Ovary (tissue), 3 donors: ENCODE measurements at regions not wholly inside any gene's neighbourhood (a gene's known extent, or its start where the extent isn't known, plus 50 kb on each side); places are given as distances from the start of the nearest gene placed in this dataset.

Source experiments
- CTCF ChIP-seq, 3 donors: fragments of 450-650 bp in 2 of 3; fragments of 200-600 bp in 1 of 3; IDR thresholded peaks; one replicate each; pipeline versions ENCODE4 v1.5.1 to v1.8.0; 2016 to 2022; ENCODE audit warnings: antibody characterized with exemption in 3 of 3, mild to moderate bottlenecking in 1 of 3
- EP300 ChIP-seq: sonication (generic); formaldehyde crosslinking; IDR thresholded peaks from one replicate; pipeline ENCODE4 v1.6.1; 2017; ENCODE audit warnings: antibody characterized with exemption
- POLR2A ChIP-seq: fragments of 450-650 bp; IDR thresholded peaks from one replicate; pipeline ENCODE4 v1.6.1; 2017; ENCODE audit warnings: antibody characterized with exemption, mild to moderate bottlenecking, moderate library complexity
- donor health status: DM: no; HTN: no; CAD: no.

DNA sequence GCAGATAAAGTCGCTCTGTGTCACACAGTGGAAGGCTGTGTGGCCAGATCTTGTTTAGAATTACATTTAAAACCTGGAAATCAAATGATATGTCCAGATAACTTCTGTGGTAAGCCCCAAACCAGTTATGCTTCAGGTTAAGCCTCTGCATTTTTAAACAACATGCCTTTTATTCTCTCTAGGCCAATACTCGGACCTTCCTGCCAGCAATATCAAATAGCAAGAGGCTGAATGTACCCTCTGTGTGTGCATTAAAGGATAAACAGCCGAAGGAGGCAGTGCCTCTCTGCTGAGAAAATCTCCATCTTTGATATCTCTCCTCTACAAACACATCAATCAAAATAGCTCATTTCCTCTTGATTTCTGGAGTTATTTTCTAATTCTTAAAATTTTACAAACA lies 67.1 kb upstream of the TMEM260 start:
- TF ChIP-seq CTCF (IDR thresholded peaks at IDR 0.05): no peak
- TF ChIP-seq EP300: no peak
- TF ChIP-seq POLR2A: no peak
